DND-41 (cell line): ENCODE measurements at regions not wholly inside any gene's neighbourhood (a gene's known extent, or its start where the extent isn't known, plus 50 kb on each side); places are given as distances from the start of the nearest gene placed in this dataset.

ENCODE experiments used
- ATAC-seq: fragments of 200-7000 bp; cut with Tn5 transposase; 3 replicates; pipeline ENCODE4 v1.9.1; 2021; ENCODE audit warnings: low read depth; ENCODE audit not compliant: insufficient read depth
- DNase-seq: peaks from one replicate; pipeline ENCODE4 v3.0.0-alpha.2; 2020
- H2AFZ ChIP-seq: 2 replicates; pipeline ENCODE4 v1.6.0; 2012; ENCODE audit warnings: low read depth, low read length
- H3K27ac ChIP-seq: 2 replicates; pipeline ENCODE4 v1.5.1; 2012; ENCODE audit warnings: low read length, inconsistent platforms
- H3K27me3 ChIP-seq: fragments of 200-600 bp; sonication (generic); 2 replicates; pipeline ENCODE4 v1.6.0; 2012; ENCODE audit warnings: low read length, mild to moderate bottlenecking, inconsistent platforms; ENCODE audit not compliant: insufficient read depth, poor library complexity
- H3K36me3 ChIP-seq: 2 replicates; pipeline ENCODE4 v1.5.1; 2012; ENCODE audit warnings: low read length, inconsistent platforms; ENCODE audit not compliant: insufficient read depth
- H3K4me1 ChIP-seq: 2 replicates; pipeline ENCODE4 v1.5.1; 2012; ENCODE audit warnings: mild to moderate bottlenecking, low read length; ENCODE audit not compliant: insufficient read depth
- H3K4me2 ChIP-seq: 2 replicates; pipeline ENCODE4 v1.6.0; 2012; ENCODE audit warnings: mild to moderate bottlenecking, moderate library complexity, low read length, inconsistent platforms; ENCODE audit not compliant: insufficient read depth
- H3K4me3 ChIP-seq, 2 experiments: fragments of 200-600 bp in 1 of 2; shearing (Covaris generic) in 1 of 2; 2 replicates each; pipeline ENCODE4 v1.5.1; 2012 to 2016; ENCODE audit warnings: inconsistent platforms in 2 of 2, low read length in 2 of 2, mild to moderate bottlenecking in 2 of 2, low read depth in 1 of 2, moderate library complexity in 1 of 2
- H3K79me2 ChIP-seq: 2 replicates; pipeline ENCODE4 v1.6.0; 2012; ENCODE audit warnings: low read length, inconsistent platforms; ENCODE audit not compliant: insufficient read depth
- H3K9ac ChIP-seq: 2 replicates; pipeline ENCODE4 v1.6.0; 2012; ENCODE audit warnings: low read depth, mild to moderate bottlenecking, inconsistent platforms, low read length, moderate library complexity
- H3K9me3 ChIP-seq: 2 replicates; pipeline ENCODE4 v1.5.1; 2012; ENCODE audit warnings: low read length, moderate library complexity, mild to moderate bottlenecking, inconsistent platforms; ENCODE audit not compliant: insufficient read depth, severe bottlenecking
- H4K20me1 ChIP-seq: 2 replicates; pipeline ENCODE4 v1.6.0; 2012; ENCODE audit warnings: low read length; ENCODE audit not compliant: insufficient read depth
- CTCF ChIP-seq: IDR thresholded peaks from 2 replicates; pipeline ENCODE4 v1.5.1; 2012; ENCODE audit warnings: borderline replicate concordance, low read length, moderate library complexity, mild to moderate bottlenecking; ENCODE audit not compliant: poor library complexity, severe bottlenecking; ENCODE audit errors: extremely low read depth
- EZH2 ChIP-seq: IDR thresholded peaks from 3 replicates; pipeline ENCODE4 v1.6.1; 2012; ENCODE audit warnings: borderline replicate concordance, low read depth, mild to moderate bottlenecking, moderate library complexity, low read length, inconsistent platforms; ENCODE audit not compliant: severe bottlenecking

DNA sequence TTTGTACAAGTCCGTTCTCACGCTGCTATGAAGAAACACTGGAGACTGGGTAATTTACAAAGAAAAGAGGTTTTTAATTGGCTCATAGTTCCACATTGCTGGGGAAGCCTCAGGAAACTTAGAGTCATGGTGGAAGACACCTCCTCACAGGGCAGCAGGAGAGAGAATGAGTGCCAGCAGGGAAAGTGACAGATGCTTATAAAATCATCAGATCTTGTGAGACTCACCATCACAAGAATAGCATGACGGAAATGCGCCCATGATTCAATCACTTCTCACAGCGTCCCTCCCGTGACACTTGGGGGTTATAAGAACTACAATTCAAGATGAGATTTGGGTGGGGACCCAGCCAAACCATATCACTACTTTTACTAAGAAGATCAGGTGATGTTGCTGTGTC is 285.8 kb downstream of the TMX3 start:
- H3K4me2 ChIP-seq: no peak overlapping the region
- H3K27me3 ChIP-seq: no peaks in the 10 kb centered on the region
- H3K79me2 ChIP-seq: no peaks in the 10 kb centered on the region
- no peak overlapping the region for H3K27ac ChIP-seq
- no peaks in the 10 kb centered on the region for H4K20me1 ChIP-seq
- TF ChIP-seq CTCF (no peak), EZH2 (no peak)
- H3K9ac ChIP-seq: no peak overlapping the region
- H3K4me1 ChIP-seq: no peaks in the 10 kb centered on the region
- no peak overlapping the region for H3K4me3 ChIP-seq
- H2AFZ ChIP-seq: no peak overlapping the region
- ATAC-seq (no peak), DNase-seq (no peak)
- no peaks in the 10 kb centered on the region for H3K36me3 ChIP-seq
- no peaks in the 10 kb centered on the region for H3K9me3 ChIP-seq

DNA sequence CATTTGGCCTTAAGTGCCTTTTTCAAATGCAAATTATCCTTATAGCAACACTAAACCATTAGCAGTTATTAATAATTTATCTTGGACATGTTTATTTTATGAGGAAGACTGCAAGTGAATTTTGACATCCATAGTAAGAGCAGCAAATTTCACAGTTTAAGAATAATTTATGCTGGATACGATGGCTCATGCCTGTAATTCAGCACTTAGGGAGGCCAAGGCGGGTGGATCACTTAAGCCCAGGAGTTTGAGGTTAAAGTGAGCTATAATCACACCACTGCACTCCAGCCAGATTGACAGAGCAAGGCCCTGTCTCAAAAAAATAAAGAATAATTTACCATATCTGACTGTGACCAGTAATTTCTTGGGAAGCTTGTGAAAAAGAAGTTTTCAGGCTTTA is 286.2 kb downstream of the TMX3 start:
- Histone ChIP-seq H3K27me3 (no peaks in the 10 kb centered on the region), H3K79me2 (no peaks in the 10 kb centered on the region), H3K9ac (no peak overlapping the region), H3K4me3 (no peak overlapping the region), H2AFZ (no peak overlapping the region), H3K27ac (no peak overlapping the region), H3K9me3 (no peaks in the 10 kb centered on the region), H3K36me3 (no peaks in the 10 kb centered on the region), H4K20me1 (no peaks in the 10 kb centered on the region), H3K4me2 (no peak overlapping the region), H3K4me1 (no peaks in the 10 kb centered on the region)
- TF ChIP-seq EZH2 (no peak), CTCF (no peak)
- ATAC-seq (no peak), DNase-seq (no peak)

- Histone ChIP-seq H3K9me3 (no peaks in the 10 kb centered on the region), H3K4me1 (no peaks in the 10 kb centered on the region), H2AFZ (no peak overlapping the region), H3K27ac (no peak overlapping the region), H4K20me1 (no peaks in the 10 kb centered on the region), H3K36me3 (no peaks in the 10 kb centered on the region), H3K9ac (no peak overlapping the region), H3K79me2 (no peaks in the 10 kb centered on the region), H3K4me3 (no peak overlapping the region), H3K4me2 (no peak overlapping the region), H3K27me3 (no peaks in the 10 kb centered on the region)
- DNase-seq: no peak
- no peak for ATAC-seq
- TF ChIP-seq EZH2: no peak
- TF ChIP-seq CTCF: no peak
These were observed 286.9 kb downstream of the TMX3 start for GRCh38 chr18:68427951-68428401.
